Naive thymus-derived CD4-positive, alpha-beta T cell (primary cell): ENCODE measurements at regions not wholly inside any gene's neighbourhood (a gene's known extent, or its start where the extent isn't known, plus 50 kb on each side); places are given as distances from the start of the nearest gene placed in this dataset.

Experiments
- ATAC-seq: fragments of 150-1000 bp; cut with Tn5 transposase; 2 replicates; pipeline ENCODE4 v1.10.0; 2021; ENCODE audit warnings: mild to moderate bottlenecking, moderate library complexity
- CTCF ChIA-PET: fragments of 350-600 bp; sonication (Branson Sonifier 250); formaldehyde crosslinking; loops from one replicate; lab custom pipeline; 2021; ENCODE audit warnings: antibody characterized with exemption; lab: Charles Lee
- POLR2A ChIA-PET: fragments of 350-600 bp; sonication (Branson Sonifier 250); formaldehyde crosslinking; loops from one replicate; lab custom pipeline; 2021; ENCODE audit warnings: antibody characterized with exemption, inconsistent platforms; lab: Charles Lee
- DNase-seq, 9 donors: peaks; one replicate each; pipeline versions ENCODE4 v3.0.0 to v3.0.0-alpha.2; 2020 to 2022; ENCODE audit warnings: mixed read lengths in 1 of 9
- H3K27ac ChIP-seq: one replicate; pipeline ENCODE4 v1.7.0; 2013; ENCODE audit warnings: mild to moderate bottlenecking, low read depth, low read length, moderate library complexity
- H3K27me3 ChIP-seq, 2 donors: one replicate each; pipeline ENCODE4 v1.7.0; 2013; ENCODE audit warnings: low read length in 2 of 2, mild to moderate bottlenecking in 2 of 2, moderate library complexity in 2 of 2; ENCODE audit not compliant: control insufficient read depth in 2 of 2, insufficient read depth in 2 of 2
- H3K36me3 ChIP-seq, 3 experiments: 1 replicate in 2 of 3; 2 replicates in 1 of 3; pipeline ENCODE4 v1.7.0; 2013; ENCODE audit warnings: low read length in 3 of 3, mild to moderate bottlenecking in 3 of 3, moderate library complexity in 1 of 3; ENCODE audit not compliant: insufficient read depth in 3 of 3, control insufficient read depth in 2 of 3
- H3K4me1 ChIP-seq, 2 donors: one replicate each; pipeline ENCODE4 v1.7.0; 2013; ENCODE audit warnings: low read length in 2 of 2, mild to moderate bottlenecking in 2 of 2, moderate library complexity in 1 of 2; ENCODE audit not compliant: control insufficient read depth in 2 of 2, insufficient read depth in 2 of 2
- H3K4me3 ChIP-seq: 2 replicates; pipeline ENCODE4 v1.7.0; 2013; ENCODE audit warnings: mild to moderate bottlenecking, low read length
- H3K9me3 ChIP-seq, 3 experiments: 1 replicate in 2 of 3; 2 replicates in 1 of 3; pipeline ENCODE4 v1.7.0; 2013; ENCODE audit warnings: low read length in 3 of 3; ENCODE audit not compliant: control insufficient read depth in 2 of 3
- H3K27ac Mint-ChIP-seq, 9 donors: one replicate each; pipeline ENCODE4 v1.8.0; 2020 to 2022; ENCODE audit warnings: mixed read lengths in 9 of 9, mild to moderate bottlenecking in 8 of 9, moderate library complexity in 5 of 9, inconsistent platforms in 2 of 9
- H3K27me3 Mint-ChIP-seq, 5 donors: one replicate each; pipeline ENCODE4 v1.8.0; 2021 to 2022; ENCODE audit warnings: mixed read lengths in 5 of 5, mild to moderate bottlenecking in 1 of 5
- H3K36me3 Mint-ChIP-seq, 5 donors: one replicate each; pipeline ENCODE4 v1.8.0; 2020 to 2022; ENCODE audit warnings: mixed read lengths in 5 of 5, mild to moderate bottlenecking in 3 of 5, inconsistent platforms in 1 of 5
- H3K4me1 Mint-ChIP-seq, 7 donors: one replicate each; pipeline ENCODE4 v1.8.0; 2020 to 2022; ENCODE audit warnings: mixed read lengths in 7 of 7, mild to moderate bottlenecking in 3 of 7, inconsistent platforms in 1 of 7
- H3K4me3 Mint-ChIP-seq, 10 donors: one replicate each; pipeline ENCODE4 v1.8.0; 2020 to 2022; ENCODE audit warnings: mild to moderate bottlenecking in 10 of 10, mixed read lengths in 10 of 10, moderate library complexity in 6 of 10, inconsistent platforms in 2 of 10
- H3K9me3 Mint-ChIP-seq, 11 donors: one replicate each; pipeline ENCODE4 v1.8.0; 2020 to 2022; ENCODE audit warnings: mixed read lengths in 11 of 11, mild to moderate bottlenecking in 4 of 11, inconsistent platforms in 1 of 11, moderate library complexity in 1 of 11
- intact Hi-C, 2 donors: fragments of 100-400 bp; cut with micrococcal nuclease; formaldehyde crosslinking; loops; one replicate each; pipeline ENCODE4 v1.15.1; 2023

- Mint-ChIP-seq H3K9me3 (no peaks in the 10 kb centered on the region), H3K27ac (no peak overlapping the region), H3K4me3 (no peak overlapping the region), H3K36me3 (no peaks in the 10 kb centered on the region), H3K27me3 (peaks cover 3 to 50% (median 27%) of the 10 kb centered on the region in 5 donors), H3K4me1 (no peaks in the 10 kb centered on the region)
- POLR2A ChIA-PET, result no interaction called here
- intact Hi-C loops, result no loop called here
- no peaks in the 10 kb centered on the region for H3K4me1 ChIP-seq
- H3K36me3 ChIP-seq, result no peaks in the 10 kb centered on the region
- no peaks in the 10 kb centered on the region for H3K27me3 ChIP-seq
- no peaks in the 10 kb centered on the region for H3K9me3 ChIP-seq
- H3K27ac ChIP-seq, result no peak overlapping the region
- DNase-seq, result no peak
- CTCF ChIA-PET, result no interaction called here
- H3K4me3 ChIP-seq, result no peak overlapping the region
- no peak for ATAC-seq
Measured at GRCh38 chr1:208312706-208313105, 68.5 kb upstream of the PLXNA2 start.

GRCh38 chr1:208314431-208314830 lies 70.2 kb upstream of the PLXNA2 start:
- ATAC-seq (no peak), DNase-seq (no peak)
- H3K4me3 Mint-ChIP-seq, result no peak overlapping the region
- no peaks in the 10 kb centered on the region for H3K4me1 Mint-ChIP-seq
- H3K36me3 Mint-ChIP-seq, result no peaks in the 10 kb centered on the region
- H3K4me3 ChIP-seq, result no peak overlapping the region
- H3K4me1 ChIP-seq, result no peaks in the 10 kb centered on the region
- no peaks in the 10 kb centered on the region for H3K27me3 ChIP-seq
- H3K9me3 Mint-ChIP-seq, result peaks cover 0 to 1% (median 0%) of the 10 kb centered on the region in 11 donors
- peaks cover 6 to 56% (median 40%) of the 10 kb centered on the region in 5 donors for H3K27me3 Mint-ChIP-seq
- H3K36me3 ChIP-seq, result no peaks in the 10 kb centered on the region
- intact Hi-C loops, result no loop called here
- ChIA-PET CTCF (no interaction called here), POLR2A (no interaction called here)
- no peak overlapping the region for H3K27ac Mint-ChIP-seq
- no peak overlapping the region for H3K27ac ChIP-seq
- H3K9me3 ChIP-seq, result no peaks in the 10 kb centered on the region

- no peak for DNase-seq
- Histone ChIP-seq H3K36me3 (no peaks in the 10 kb centered on the region), H3K27me3 (no peaks in the 10 kb centered on the region), H3K27ac (no peak overlapping the region), H3K4me3 (no peak overlapping the region), H3K9me3 (no peaks in the 10 kb centered on the region), H3K4me1 (no peaks in the 10 kb centered on the region)
- ChIA-PET POLR2A (no interaction called here), CTCF (no interaction called here)
- no peak for ATAC-seq
- H3K4me1 Mint-ChIP-seq, result no peaks in the 10 kb centered on the region
- no peak overlapping the region for H3K27ac Mint-ChIP-seq
- H3K36me3 Mint-ChIP-seq, result no peaks in the 10 kb centered on the region
- peaks cover 8 to 60% (median 38%) of the 10 kb centered on the region in 5 donors for H3K27me3 Mint-ChIP-seq
- no peak overlapping the region for H3K4me3 Mint-ChIP-seq
- peaks cover 0 to 1% (median 0%) of the 10 kb centered on the region in 11 donors for H3K9me3 Mint-ChIP-seq
- intact Hi-C loops, result no loop called here
Measured at GRCh38 chr1:208318150-208318734, 74.1 kb upstream of the PLXNA2 start.

- no peaks in the 10 kb centered on the region for H3K9me3 ChIP-seq
- POLR2A ChIA-PET, result no interaction called here
- peaks cover 0 to 3% of the 10 kb centered on the region in 2 donors for H3K27me3 ChIP-seq
- Mint-ChIP-seq H3K4me1 (no peaks in the 10 kb centered on the region), H3K27me3 (peaks cover 9 to 66% (median 30%) of the 10 kb centered on the region in 5 donors), H3K4me3 (no peak overlapping the region), H3K9me3 (peaks cover 0 to 1% (median 0%) of the 10 kb centered on the region in 11 donors), H3K27ac (no peak overlapping the region), H3K36me3 (no peaks in the 10 kb centered on the region)
- DNase-seq, result no peak
- ATAC-seq, result no peak
- no peak overlapping the region for H3K27ac ChIP-seq
- CTCF ChIA-PET, result no interaction called here
- H3K36me3 ChIP-seq, result no peaks in the 10 kb centered on the region
- no peaks in the 10 kb centered on the region for H3K4me1 ChIP-seq
- H3K4me3 ChIP-seq, result no peak overlapping the region
- intact Hi-C loops, result no loop called here
Measured at GRCh38 chr1:208324005-208324404, 79.8 kb upstream of the PLXNA2 start.

- Histone ChIP-seq H3K27me3 (peaks cover 0 to 3% of the 10 kb centered on the region in 2 donors), H3K4me1 (no peaks in the 10 kb centered on the region), H3K9me3 (no peaks in the 10 kb centered on the region), H3K4me3 (no peak overlapping the region), H3K36me3 (no peaks in the 10 kb centered on the region), H3K27ac (no peak overlapping the region)
- POLR2A ChIA-PET, result no interaction called here
- ATAC-seq (no peak), DNase-seq (no peak)
- Mint-ChIP-seq H3K9me3 (no peaks in the 10 kb centered on the region), H3K27me3 (peaks cover 6 to 65% (median 38%) of the 10 kb centered on the region in 5 donors), H3K36me3 (no peaks in the 10 kb centered on the region), H3K4me1 (no peaks in the 10 kb centered on the region), H3K4me3 (no peak overlapping the region), H3K27ac (no peak overlapping the region)
- CTCF ChIA-PET, result no interaction called here
- intact Hi-C loops, result no loop called here
Measured at GRCh38 chr1:208326033-208326432, 81.8 kb upstream of the PLXNA2 start.

GRCh38 chr1:208329300-208329699 lies 85.1 kb upstream of the PLXNA2 start:
- no peaks in the 10 kb centered on the region for H3K36me3 ChIP-seq
- H3K27ac ChIP-seq, result no peak overlapping the region
- H3K27ac Mint-ChIP-seq, result no peak overlapping the region
- ChIA-PET CTCF (no interaction called here), POLR2A (no interaction called here)
- H3K27me3 Mint-ChIP-seq, result peaks cover 13 to 67% (median 44%) of the 10 kb centered on the region in 5 donors
- no peaks in the 10 kb centered on the region for H3K9me3 ChIP-seq
- DNase-seq (no peak), ATAC-seq (no peak)
- no peaks in the 10 kb centered on the region for H3K4me1 ChIP-seq
- no peaks in the 10 kb centered on the region for H3K4me1 Mint-ChIP-seq
- peaks cover 0 to 3% (median 0%) of the 10 kb centered on the region in 11 donors for H3K9me3 Mint-ChIP-seq
- H3K27me3 ChIP-seq, result peaks cover 0 to 3% of the 10 kb centered on the region in 2 donors
- no peaks in the 10 kb centered on the region for H3K36me3 Mint-ChIP-seq
- H3K4me3 Mint-ChIP-seq, result no peak overlapping the region
- no peak overlapping the region for H3K4me3 ChIP-seq
- intact Hi-C loops, result no loop called here

- ChIA-PET POLR2A (no interaction called here), CTCF (no interaction called here)
- DNase-seq (no peak), ATAC-seq (no peak)
- no peaks in the 10 kb centered on the region for H3K4me1 Mint-ChIP-seq
- H3K36me3 Mint-ChIP-seq, result no peaks in the 10 kb centered on the region
- H3K4me1 ChIP-seq, result no peaks in the 10 kb centered on the region
- no peak overlapping the region for H3K4me3 ChIP-seq
- H3K36me3 ChIP-seq, result no peaks in the 10 kb centered on the region
- peaks cover 27 to 62% (median 51%) of the 10 kb centered on the region in 5 donors for H3K27me3 Mint-ChIP-seq
- H3K27ac Mint-ChIP-seq, result no peak overlapping the region
- H3K27ac ChIP-seq, result no peak overlapping the region
- H3K27me3 ChIP-seq, result no peaks in the 10 kb centered on the region
- H3K9me3 ChIP-seq, result no peaks in the 10 kb centered on the region
- H3K4me3 Mint-ChIP-seq, result no peak overlapping the region
- intact Hi-C loops, result no loop called here
- peaks cover 0 to 3% (median 0%) of the 10 kb centered on the region in 11 donors for H3K9me3 Mint-ChIP-seq
Measured at GRCh38 chr1:208332036-208332773, 88.0 kb upstream of the PLXNA2 start.
